Loucy (cell line): ENCODE measurements at regions not wholly inside any gene's neighbourhood (a gene's known extent, or its start where the extent isn't known, plus 50 kb on each side); places are given as distances from the start of the nearest gene placed in this dataset.

ENCODE experiments used
- CTCF ChIP-seq: fragments of 200-600 bp; sonication (generic); conservative IDR thresholded peaks from 2 replicates; pipeline ENCODE4 v1.5.1; 2014; ENCODE audit warnings: mild to moderate bottlenecking, antibody characterized with exemption, low read length
- EZH2phosphoT487 ChIP-seq: fragments of 200-600 bp; IDR thresholded peaks from 2 replicates; pipeline ENCODE4 v1.6.1; 2018; ENCODE audit warnings: antibody characterized with exemption, mild to moderate bottlenecking, moderate library complexity, borderline replicate concordance

DNA sequence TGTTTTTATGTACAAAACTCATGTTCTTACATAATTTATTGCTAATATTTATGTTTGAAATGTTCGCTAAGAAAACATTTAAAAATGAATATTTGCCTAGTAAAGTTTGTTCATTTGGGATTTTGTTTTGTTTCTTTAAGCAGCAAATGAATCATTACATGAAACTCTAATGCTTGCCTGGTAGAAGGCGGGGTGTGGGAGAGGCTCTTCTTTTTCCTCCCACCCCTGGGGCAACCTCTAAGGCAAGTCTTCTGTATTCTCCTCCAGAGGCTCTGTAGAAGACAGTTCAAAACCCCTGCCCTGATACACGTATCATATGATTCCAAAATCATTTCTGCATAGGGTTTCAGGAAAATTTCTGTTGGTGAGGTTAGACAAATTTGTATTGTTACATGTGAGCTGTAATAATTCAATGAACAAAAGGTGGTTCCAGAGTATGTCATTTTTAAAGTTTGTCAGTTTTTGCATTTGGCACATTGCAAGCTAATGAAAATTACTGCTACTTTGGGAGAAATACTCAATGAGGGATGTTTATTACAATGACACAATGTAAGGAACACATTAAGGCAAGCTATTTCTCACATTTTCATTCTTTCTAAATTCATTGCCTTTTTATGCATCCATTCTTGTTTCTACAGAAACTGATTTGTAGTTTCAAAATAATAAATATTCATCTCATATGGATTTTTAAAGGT lies 302.3 kb upstream of the UBE2E3 start:
- TF ChIP-seq CTCF = no peak
- no peak for TF ChIP-seq EZH2phosphoT487
